Gastrocnemius medialis (tissue), 4 donors: ENCODE measurements at regions not wholly inside any gene's neighbourhood (a gene's known extent, or its start where the extent isn't known, plus 50 kb on each side); places are given as distances from the start of the nearest gene placed in this dataset.

ENCODE experiments used
- CTCF ChIP-seq, 5 experiments: fragments of 450-650 bp in 3 of 5; fragments of 200-600 bp in 2 of 5; sonication (generic) in 2 of 5; IDR thresholded peaks in 4 of 5; conservative IDR thresholded peaks in 1 of 5; 1 replicate in 4 of 5; 2 replicates in 1 of 5; pipeline ENCODE4 v1.5.1; 2016 to 2019; ENCODE audit warnings: antibody characterized with exemption in 5 of 5, mild to moderate bottlenecking in 3 of 5, moderate library complexity in 3 of 5
- POLR2A ChIP-seq, 2 donors: fragments of 450-650 bp; IDR thresholded peaks; one replicate each; pipeline ENCODE4 v1.6.1; 2017; ENCODE audit warnings: antibody characterized with exemption in 2 of 2, mild to moderate bottlenecking in 2 of 2, moderate library complexity in 2 of 2

- TF ChIP-seq CTCF (IDR thresholded peaks at IDR 0.05 in 4 of 5, conservative IDR thresholded peaks at IDR 0.05 in 1 of 5) (no peak), POLR2A (IDR thresholded peaks at IDR 0.05) (no peak)
Measured at GRCh38 chr16:31694461-31694860, 166.8 kb downstream of the AHSP start.
